ENCODE measurements at regions not wholly inside any gene's neighbourhood (a gene's known extent, or its start where the extent isn't known, plus 50 kb on each side); places are given as distances from the start of the nearest gene placed in this dataset.
"Not testable (repeated sequence)": the region's sequence is repeated elsewhere in the genome, so short reads cannot be mapped to it uniquely, and the experiment has no call there.

- no peak for DNase-seq (ENCODE audit: low read depth in 6 of 9, low spot score in 9 of 9)
- no peaks in the 10 kb centered on the region for H3K4me1 ChIP-seq (ENCODE audit: control insufficient read depth in 2 of 2, insufficient read depth in 2 of 2, low read length in 2 of 2)
- no peaks in the 10 kb centered on the region for H3K36me3 ChIP-seq (ENCODE audit: control insufficient read depth in 2 of 2, insufficient read depth in 2 of 2, low read length in 1 of 2)
- H3K27me3 ChIP-seq (ENCODE audit: control insufficient read depth in 2 of 2, insufficient read depth in 1 of 2, low read length in 1 of 2) = no peaks in the 10 kb centered on the region
- H3K4me3 ChIP-seq (ENCODE audit: low read length in 2 of 2) = no peak overlapping the region
- no peaks in the 10 kb centered on the region for H3K9me3 ChIP-seq (ENCODE audit: control insufficient read depth in 2 of 2, insufficient read depth in 1 of 2, low read length in 1 of 2)
- no peak overlapping the region for H3K27ac ChIP-seq (ENCODE audit: low read depth in 1 of 2, low read length in 1 of 2)
- 91% methylated on average over 3 of the region's 3 CpGs for WGBS
Observed at GRCh38 chr13:33651766-33652165, 166.2 kb upstream of the RFC3 start.

- Histone ChIP-seq H3K36me3 (ENCODE audit: control insufficient read depth in 2 of 2, insufficient read depth in 2 of 2, low read length in 1 of 2) (no peaks in the 10 kb centered on the region), H3K27me3 (ENCODE audit: control insufficient read depth in 2 of 2, insufficient read depth in 1 of 2, low read length in 1 of 2) (no peaks in the 10 kb centered on the region), H3K4me3 (ENCODE audit: low read length in 2 of 2) (no peak overlapping the region), H3K27ac (ENCODE audit: low read depth in 1 of 2, low read length in 1 of 2) (no peak overlapping the region), H3K4me1 (ENCODE audit: control insufficient read depth in 2 of 2, insufficient read depth in 2 of 2, low read length in 2 of 2) (no peaks in the 10 kb centered on the region), H3K9me3 (ENCODE audit: control insufficient read depth in 2 of 2, insufficient read depth in 1 of 2, low read length in 1 of 2) (no peaks in the 10 kb centered on the region)
- DNase-seq (ENCODE audit: low read depth in 6 of 9, low spot score in 9 of 9) = no peak
- 95% methylated on average over 3 of the region's 3 CpGs for WGBS
Observed at GRCh38 chr13:33657274-33657673, 160.7 kb upstream of the RFC3 start.

- Histone ChIP-seq H3K4me3 (ENCODE audit: low read length in 2 of 2) (no peak overlapping the region), H3K4me1 (ENCODE audit: control insufficient read depth in 2 of 2, insufficient read depth in 2 of 2, low read length in 2 of 2) (no peaks in the 10 kb centered on the region), H3K36me3 (ENCODE audit: control insufficient read depth in 2 of 2, insufficient read depth in 2 of 2, low read length in 1 of 2) (no peaks in the 10 kb centered on the region), H3K9me3 (ENCODE audit: control insufficient read depth in 2 of 2, insufficient read depth in 1 of 2, low read length in 1 of 2) (no peaks in the 10 kb centered on the region), H3K27me3 (ENCODE audit: control insufficient read depth in 2 of 2, insufficient read depth in 1 of 2, low read length in 1 of 2) (no peaks in the 10 kb centered on the region), H3K27ac (ENCODE audit: low read depth in 1 of 2, low read length in 1 of 2) (no peak overlapping the region)
- DNase-seq (ENCODE audit: low read depth in 6 of 9, low spot score in 9 of 9) = peak in 1 of 9 donors; percentile 12
- 84% methylated on average over 4 of the region's 4 CpGs for WGBS
Observed at GRCh38 chr13:33659466-33659865, 158.5 kb upstream of the RFC3 start.

DNA sequence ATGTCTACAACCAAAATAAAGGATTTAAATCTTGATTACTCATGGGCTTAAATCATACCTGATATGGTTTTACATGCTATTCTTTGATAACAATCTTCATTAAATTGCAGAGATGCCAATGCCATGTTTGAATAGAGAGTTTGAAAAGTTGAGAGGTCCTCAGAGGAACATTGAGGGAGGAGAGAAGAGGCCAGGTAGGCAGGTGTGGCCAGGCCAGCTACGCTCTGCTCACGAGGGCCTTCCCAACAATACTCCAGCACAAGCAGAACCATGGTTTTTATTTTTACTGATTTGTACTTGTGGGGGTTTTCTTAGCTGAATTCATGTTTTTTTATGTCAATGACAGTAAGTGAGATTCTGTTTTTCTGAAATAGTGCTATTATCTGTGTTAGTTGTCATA lies 158.1 kb upstream of the RFC3 start:
- DNase-seq (ENCODE audit: low read depth in 6 of 9, low spot score in 9 of 9) = no peak
- Histone ChIP-seq H3K4me3 (ENCODE audit: low read length in 2 of 2) (no peak overlapping the region), H3K4me1 (ENCODE audit: control insufficient read depth in 2 of 2, insufficient read depth in 2 of 2, low read length in 2 of 2) (no peaks in the 10 kb centered on the region), H3K27ac (ENCODE audit: low read depth in 1 of 2, low read length in 1 of 2) (peak overlapping the region in 1 of 2 donors; percentile 56), H3K9me3 (ENCODE audit: control insufficient read depth in 2 of 2, insufficient read depth in 1 of 2, low read length in 1 of 2) (no peaks in the 10 kb centered on the region), H3K27me3 (ENCODE audit: control insufficient read depth in 2 of 2, insufficient read depth in 1 of 2, low read length in 1 of 2) (no peaks in the 10 kb centered on the region), H3K36me3 (ENCODE audit: control insufficient read depth in 2 of 2, insufficient read depth in 2 of 2, low read length in 1 of 2) (no peaks in the 10 kb centered on the region)
- WGBS = 96% methylated on average over 2 of the region's 2 CpGs

DNA sequence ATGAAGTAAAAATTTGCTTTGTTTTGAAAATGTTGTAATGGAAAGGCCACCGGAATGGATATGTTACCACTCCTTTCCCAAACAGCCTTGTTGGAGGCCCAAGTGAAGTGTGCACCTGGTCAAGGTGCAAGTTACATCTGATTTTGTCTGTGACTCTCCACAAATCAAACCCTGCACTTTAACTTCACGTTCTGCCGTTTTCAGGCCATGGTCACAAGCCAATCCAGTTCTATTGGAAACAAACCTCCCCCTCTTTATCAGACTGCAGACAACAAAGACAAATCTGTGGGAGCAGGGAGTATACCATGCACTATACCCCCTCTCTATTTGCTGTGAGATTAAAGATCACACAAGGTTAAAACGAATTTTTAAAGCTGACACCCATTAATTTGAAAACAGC lies 155.6 kb upstream of the RFC3 start:
- Histone ChIP-seq H3K36me3 (ENCODE audit: control insufficient read depth in 2 of 2, insufficient read depth in 2 of 2, low read length in 1 of 2) (no peaks in the 10 kb centered on the region), H3K27me3 (ENCODE audit: control insufficient read depth in 2 of 2, insufficient read depth in 1 of 2, low read length in 1 of 2) (no peaks in the 10 kb centered on the region), H3K4me3 (ENCODE audit: low read length in 2 of 2) (no peak overlapping the region), H3K9me3 (ENCODE audit: control insufficient read depth in 2 of 2, insufficient read depth in 1 of 2, low read length in 1 of 2) (no peaks in the 10 kb centered on the region), H3K27ac (ENCODE audit: low read depth in 1 of 2, low read length in 1 of 2) (no peak overlapping the region), H3K4me1 (ENCODE audit: control insufficient read depth in 2 of 2, insufficient read depth in 2 of 2, low read length in 2 of 2) (no peaks in the 10 kb centered on the region)
- no peak for DNase-seq (ENCODE audit: low read depth in 6 of 9, low spot score in 9 of 9)
- 81% methylated on average over 4 of the region's 4 CpGs for WGBS

DNA sequence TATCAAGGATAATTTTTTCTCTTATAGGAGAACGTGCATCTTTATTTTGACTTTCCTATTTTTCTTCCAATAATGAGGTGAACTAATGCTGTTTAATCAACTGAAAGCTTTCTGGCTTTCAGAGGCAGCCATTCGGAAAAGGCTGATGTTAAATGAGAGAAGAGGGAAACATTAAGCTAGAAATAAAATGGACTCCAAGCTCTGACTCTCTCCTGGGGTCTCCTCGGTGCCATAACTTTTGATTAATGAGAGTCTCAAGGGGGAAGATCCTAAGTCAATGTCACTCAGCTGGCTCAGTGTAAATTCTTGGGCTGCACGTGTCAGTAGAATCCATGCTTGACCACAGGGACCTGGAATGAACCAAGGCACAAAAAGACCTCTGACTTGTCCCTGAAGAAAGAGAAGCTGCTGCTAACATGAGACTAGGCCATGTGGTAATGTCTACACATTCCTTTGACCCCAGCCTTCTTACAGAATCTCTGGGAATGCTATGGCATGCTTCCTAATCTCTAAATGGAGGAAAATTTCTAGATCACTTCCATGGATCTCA lies 152.2 kb upstream of the RFC3 start:
- H3K27me3 ChIP-seq (ENCODE audit: control insufficient read depth in 2 of 2, insufficient read depth in 1 of 2, low read length in 1 of 2) = no peaks in the 10 kb centered on the region
- WGBS = 92% methylated on average over 4 of the region's 4 CpGs
- H3K4me3 ChIP-seq (ENCODE audit: low read length in 2 of 2) = no peak overlapping the region
- H3K9me3 ChIP-seq (ENCODE audit: control insufficient read depth in 2 of 2, insufficient read depth in 1 of 2, low read length in 1 of 2) = no peaks in the 10 kb centered on the region
- H3K27ac ChIP-seq (ENCODE audit: low read depth in 1 of 2, low read length in 1 of 2) = no peak overlapping the region
- no peaks in the 10 kb centered on the region for H3K36me3 ChIP-seq (ENCODE audit: control insufficient read depth in 2 of 2, insufficient read depth in 2 of 2, low read length in 1 of 2)
- DNase-seq (ENCODE audit: low read depth in 6 of 9, low spot score in 9 of 9) = no peak
- no peaks in the 10 kb centered on the region for H3K4me1 ChIP-seq (ENCODE audit: control insufficient read depth in 2 of 2, insufficient read depth in 2 of 2, low read length in 2 of 2)

GRCh38 chr13:33671560-33671959 lies 146.4 kb upstream of the RFC3 start:
- no peaks in the 10 kb centered on the region for H3K36me3 ChIP-seq (ENCODE audit: control insufficient read depth in 2 of 2, insufficient read depth in 2 of 2, low read length in 1 of 2)
- no peak overlapping the region for H3K4me3 ChIP-seq (ENCODE audit: low read length in 2 of 2)
- no peaks in the 10 kb centered on the region for H3K4me1 ChIP-seq (ENCODE audit: control insufficient read depth in 2 of 2, insufficient read depth in 2 of 2, low read length in 2 of 2)
- no peaks in the 10 kb centered on the region for H3K9me3 ChIP-seq (ENCODE audit: control insufficient read depth in 2 of 2, insufficient read depth in 1 of 2, low read length in 1 of 2)
- no peak for DNase-seq (ENCODE audit: low read depth in 6 of 9, low spot score in 9 of 9)
- no peak overlapping the region for H3K27ac ChIP-seq (ENCODE audit: low read depth in 1 of 2, low read length in 1 of 2)
- no peaks in the 10 kb centered on the region for H3K27me3 ChIP-seq (ENCODE audit: control insufficient read depth in 2 of 2, insufficient read depth in 1 of 2, low read length in 1 of 2)

DNA sequence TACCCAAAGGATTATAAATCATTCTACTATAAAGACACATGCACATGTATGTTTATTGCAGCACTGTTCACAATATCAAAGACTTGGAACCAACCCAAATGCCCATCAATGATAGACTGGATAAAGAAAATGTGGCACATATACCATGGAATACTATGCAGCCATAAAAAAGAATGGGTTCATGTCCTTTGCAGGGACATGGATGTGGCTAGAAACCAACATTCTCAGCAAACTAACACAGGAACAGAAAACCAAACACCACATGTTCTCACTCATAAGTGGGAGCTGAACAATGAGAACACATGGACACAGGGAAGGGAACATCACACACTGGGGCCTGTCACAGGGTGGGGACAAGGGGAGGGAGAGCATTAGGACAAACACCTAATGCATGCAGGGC lies 145.9 kb upstream of the RFC3 start:
- H3K27ac ChIP-seq (ENCODE audit: low read depth in 1 of 2, low read length in 1 of 2); H3K4me1 ChIP-seq (ENCODE audit: control insufficient read depth in 2 of 2, insufficient read depth in 2 of 2, low read length in 2 of 2): not testable (repeated sequence)

DNA sequence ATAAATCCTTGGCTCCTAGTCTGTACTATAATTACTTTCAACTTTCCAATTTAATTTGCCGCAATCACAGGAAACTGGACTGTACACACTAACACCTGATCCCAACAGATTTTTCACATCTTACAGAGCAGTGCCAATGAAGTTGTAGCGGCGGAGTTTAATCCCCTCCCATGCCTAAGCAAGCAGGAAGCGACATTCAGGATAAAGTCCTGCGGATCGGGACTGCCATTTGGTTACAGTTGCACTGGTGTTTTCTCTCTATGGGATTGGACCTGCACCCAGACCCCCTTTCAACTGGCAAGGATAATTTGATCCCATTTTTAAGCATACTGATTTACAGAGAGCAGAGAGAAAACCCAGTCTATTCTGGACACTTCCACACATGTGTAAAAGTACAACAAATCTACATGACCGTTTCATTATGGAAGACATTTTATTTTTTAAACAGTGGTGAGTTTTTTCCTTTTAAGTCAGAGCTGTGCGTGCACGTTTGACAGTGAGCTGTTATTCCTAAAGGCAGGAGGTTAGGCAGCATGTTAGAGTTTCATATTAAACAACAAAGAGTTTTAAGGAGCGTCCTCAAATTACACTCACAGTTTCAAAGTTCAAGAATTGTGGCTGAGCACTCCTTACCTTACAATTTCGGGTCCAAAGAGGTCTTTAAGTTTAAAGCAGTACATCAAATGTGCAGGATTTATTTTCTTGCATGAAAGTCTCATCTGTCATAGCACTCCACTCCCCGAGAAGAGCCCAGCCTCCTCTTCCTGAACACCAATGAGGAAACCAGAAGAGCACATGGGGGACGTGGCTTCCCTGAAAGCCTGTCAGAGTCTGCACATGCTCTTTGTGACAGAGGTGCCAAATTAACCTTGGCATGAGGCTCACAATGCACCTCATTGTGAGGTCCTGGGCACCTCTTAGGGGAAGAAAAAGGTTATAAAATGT lies 141.6 kb upstream of the RFC3 start:
- Histone ChIP-seq H3K36me3 (ENCODE audit: control insufficient read depth in 2 of 2, insufficient read depth in 2 of 2, low read length in 1 of 2) (no peaks in the 10 kb centered on the region), H3K4me1 (ENCODE audit: control insufficient read depth in 2 of 2, insufficient read depth in 2 of 2, low read length in 2 of 2) (peaks cover 0 to 4% of the 10 kb centered on the region in 2 donors), H3K9me3 (ENCODE audit: control insufficient read depth in 2 of 2, insufficient read depth in 1 of 2, low read length in 1 of 2) (no peaks in the 10 kb centered on the region), H3K4me3 (ENCODE audit: low read length in 2 of 2) (peak overlapping the region in 1 of 2 donors; percentile 15), H3K27ac (ENCODE audit: low read depth in 1 of 2, low read length in 1 of 2) (peak overlapping the region in 1 of 2 donors; percentile 15), H3K27me3 (ENCODE audit: control insufficient read depth in 2 of 2, insufficient read depth in 1 of 2, low read length in 1 of 2) (no peaks in the 10 kb centered on the region)
- DNase-seq (ENCODE audit: low read depth in 6 of 9, low spot score in 9 of 9) = peak in 2 of 9 donors; percentile 7 to 31
- 60% methylated on average over 13 of the region's 13 CpGs for WGBS

More for the DNA sequence above, 145.9 kb upstream of the RFC3 start:
- not testable (repeated sequence) for H3K36me3 ChIP-seq (ENCODE audit: control insufficient read depth in 2 of 2, insufficient read depth in 2 of 2, low read length in 1 of 2); DNase-seq (ENCODE audit: low read depth in 6 of 9, low spot score in 9 of 9); H3K27me3 ChIP-seq (ENCODE audit: control insufficient read depth in 2 of 2, insufficient read depth in 1 of 2, low read length in 1 of 2); H3K4me3 ChIP-seq (ENCODE audit: low read length in 2 of 2); H3K9me3 ChIP-seq (ENCODE audit: control insufficient read depth in 2 of 2, insufficient read depth in 1 of 2, low read length in 1 of 2)

All from thymus (tissue), 11 donors.